Tibial artery (tissue), 4 donors: ENCODE measurements at regions not wholly inside any gene's neighbourhood (a gene's known extent, or its start where the extent isn't known, plus 50 kb on each side); places are given as distances from the start of the nearest gene placed in this dataset.
"Not testable (repeated sequence)": the region's sequence is repeated elsewhere in the genome, so short reads cannot be mapped to it uniquely, and the experiment has no call there.

Source experiments
- DNase-seq, 2 donors: peaks; one replicate each; pipeline ENCODE4 v3.0.0-alpha.2; 2019
- H3K27ac ChIP-seq, 2 donors: fragments of 200-600 bp; sonication (generic) in 1 of 2; 1 replicate in 1 of 2; 2 replicates in 1 of 2; pipeline ENCODE4 v1.5.1; 2018 to 2019; ENCODE audit warnings: mild to moderate bottlenecking in 1 of 2
- H3K27me3 ChIP-seq, 2 donors: fragments of 200-600 bp; sonication (generic) in 1 of 2; one replicate each; pipeline versions ENCODE4 v1.5.1 to v1.6.0; 2016 to 2019
- H3K36me3 ChIP-seq, 3 donors: fragments of 200-600 bp; sonication (generic) in 2 of 3; one replicate each; pipeline ENCODE4 v1.5.1; 2016 to 2019; ENCODE audit warnings: mild to moderate bottlenecking in 2 of 3
- H3K4me1 ChIP-seq, 4 donors: fragments of 200-600 bp; sonication (generic) in 2 of 4; 1 replicate in 3 of 4; 2 replicates in 1 of 4; pipeline ENCODE4 v1.5.1; 2016 to 2019
- H3K4me3 ChIP-seq, 2 donors: fragments of 200-600 bp; sonication (generic) in 1 of 2; 1 replicate in 1 of 2; 2 replicates in 1 of 2; pipeline ENCODE4 v1.5.1; 2018 to 2019; ENCODE audit warnings: mild to moderate bottlenecking in 2 of 2
- H3K9me3 ChIP-seq, 3 donors: fragments of 200-600 bp; sonication (generic) in 1 of 3; one replicate each; pipeline ENCODE4 v1.5.1; 2016 to 2019
- intact Hi-C: fragments of 100-400 bp; cut with DNase I; formaldehyde crosslinking; loops from one replicate; pipeline ENCODE4 v1.15.0; 2023; ENCODE audit warnings: low total_unique reads
- TF ChIP-seq, protein P1 (sequence below), 2 experiments: fragments of 200-600 bp in 1 of 2; fragments of 450-650 bp in 1 of 2; IDR thresholded peaks; one replicate each; pipeline ENCODE4 v1.5.1; 2017 to 2019; ENCODE audit warnings: antibody characterized with exemption in 2 of 2, mild to moderate bottlenecking in 1 of 2, moderate library complexity in 1 of 2

GRCh38 chr17:6261466-6261865 is 173.5 kb downstream of the AIPL1 start:
- Histone ChIP-seq H3K9me3 (no peaks in the 10 kb centered on the region), H3K4me1 (no peaks in the 10 kb centered on the region), H3K4me3 (no peak overlapping the region), H3K27me3 (peaks cover 0 to 3% of the 10 kb centered on the region in 2 donors), H3K27ac (no peak overlapping the region), H3K36me3 (no peaks in the 10 kb centered on the region)
- no peak for DNase-seq
- TF ChIP-seq, protein P1, sequence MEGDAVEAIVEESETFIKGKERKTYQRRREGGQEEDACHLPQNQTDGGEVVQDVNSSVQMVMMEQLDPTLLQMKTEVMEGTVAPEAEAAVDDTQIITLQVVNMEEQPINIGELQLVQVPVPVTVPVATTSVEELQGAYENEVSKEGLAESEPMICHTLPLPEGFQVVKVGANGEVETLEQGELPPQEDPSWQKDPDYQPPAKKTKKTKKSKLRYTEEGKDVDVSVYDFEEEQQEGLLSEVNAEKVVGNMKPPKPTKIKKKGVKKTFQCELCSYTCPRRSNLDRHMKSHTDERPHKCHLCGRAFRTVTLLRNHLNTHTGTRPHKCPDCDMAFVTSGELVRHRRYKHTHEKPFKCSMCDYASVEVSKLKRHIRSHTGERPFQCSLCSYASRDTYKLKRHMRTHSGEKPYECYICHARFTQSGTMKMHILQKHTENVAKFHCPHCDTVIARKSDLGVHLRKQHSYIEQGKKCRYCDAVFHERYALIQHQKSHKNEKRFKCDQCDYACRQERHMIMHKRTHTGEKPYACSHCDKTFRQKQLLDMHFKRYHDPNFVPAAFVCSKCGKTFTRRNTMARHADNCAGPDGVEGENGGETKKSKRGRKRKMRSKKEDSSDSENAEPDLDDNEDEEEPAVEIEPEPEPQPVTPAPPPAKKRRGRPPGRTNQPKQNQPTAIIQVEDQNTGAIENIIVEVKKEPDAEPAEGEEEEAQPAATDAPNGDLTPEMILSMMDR (IDR thresholded peaks at IDR 0.05), result no peak
- intact Hi-C loops, result no loop called here

- TF ChIP-seq, protein P1 (IDR thresholded peaks at IDR 0.05), result no peak
- Histone ChIP-seq H3K27ac (no peak overlapping the region), H3K4me1 (no peaks in the 10 kb centered on the region), H3K36me3 (no peaks in the 10 kb centered on the region), H3K4me3 (no peak overlapping the region), H3K9me3 (no peaks in the 10 kb centered on the region), H3K27me3 (peaks cover 0 to 3% of the 10 kb centered on the region in 2 donors)
- no peak for DNase-seq
- intact Hi-C loops, result no loop called here
Observed at GRCh38 chr17:6259899-6260298, 175.0 kb downstream of the AIPL1 start.

DNA sequence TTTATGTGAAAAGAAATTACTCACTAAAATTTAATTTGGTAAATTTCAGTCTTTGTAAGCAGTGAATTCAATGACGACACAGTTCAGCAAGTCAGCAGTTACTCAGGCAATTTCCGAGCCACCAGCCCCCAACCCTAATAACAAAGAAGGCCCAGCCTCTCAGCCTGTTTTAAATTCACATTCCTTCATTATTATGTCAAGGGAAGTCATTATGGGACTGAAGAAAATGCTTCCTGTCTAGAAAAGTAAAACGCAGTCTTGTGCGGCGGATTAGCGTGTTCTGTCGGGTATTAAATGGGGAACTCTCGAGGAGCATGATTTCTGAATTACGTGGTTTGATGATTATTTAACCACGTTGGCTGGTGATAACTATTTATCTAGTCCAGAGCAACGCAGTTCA is 177.6 kb downstream of the AIPL1 start:
- H3K4me1 ChIP-seq, result no peaks in the 10 kb centered on the region
- intact Hi-C loops, result no loop called here
- H3K27ac ChIP-seq, result no peak overlapping the region
- TF ChIP-seq, protein P1 (IDR thresholded peaks at IDR 0.05), result no peak
- H3K36me3 ChIP-seq, result no peaks in the 10 kb centered on the region
- H3K4me3 ChIP-seq, result no peak overlapping the region
- peaks cover 0 to 3% of the 10 kb centered on the region in 2 donors for H3K27me3 ChIP-seq
- H3K9me3 ChIP-seq, result no peaks in the 10 kb centered on the region
- DNase-seq, result no peak

GRCh38 chr17:6255322-6255721 is 179.6 kb downstream of the AIPL1 start:
- H3K4me1 ChIP-seq, result no peaks in the 10 kb centered on the region
- H3K27ac ChIP-seq, result no peak overlapping the region
- no peaks in the 10 kb centered on the region for H3K9me3 ChIP-seq
- intact Hi-C loops, result no loop called here
- peaks cover 0 to 3% of the 10 kb centered on the region in 2 donors for H3K27me3 ChIP-seq
- DNase-seq, result no peak
- TF ChIP-seq, protein P1 (IDR thresholded peaks at IDR 0.05), result no peak
- no peak overlapping the region for H3K4me3 ChIP-seq
- no peaks in the 10 kb centered on the region for H3K36me3 ChIP-seq

GRCh38 chr17:6254036-6254435 is 180.9 kb downstream of the AIPL1 start:
- H3K4me1 ChIP-seq, result no peaks in the 10 kb centered on the region
- intact Hi-C loops, result no loop called here
- no peak for DNase-seq

DNA sequence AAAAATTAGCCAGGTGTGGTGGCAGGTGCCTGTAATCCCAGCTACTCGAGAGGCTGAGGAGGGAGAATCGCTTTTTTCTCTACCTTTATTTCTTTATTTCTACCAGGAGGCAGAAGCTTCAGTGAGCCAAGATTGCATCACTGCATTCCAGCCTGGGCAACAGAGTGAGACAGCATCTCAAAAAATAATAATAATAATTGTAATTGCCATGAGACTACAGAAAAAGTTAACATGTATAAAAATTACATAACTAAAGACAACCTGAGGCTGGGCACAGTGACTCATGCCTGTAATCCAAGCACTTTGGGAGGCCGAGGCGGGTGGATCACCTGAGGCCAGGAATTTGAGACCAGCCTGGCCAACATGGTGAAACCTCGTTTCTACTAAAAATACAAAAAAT is 181.5 kb downstream of the WSCD1 start:
- H3K36me3 ChIP-seq, H3K4me3 ChIP-seq, intact Hi-C loops, H3K27ac ChIP-seq, H3K4me1 ChIP-seq, H3K9me3 ChIP-seq, DNase-seq: not testable (repeated sequence)
- peaks cover 0 to 12% of the 10 kb centered on the region in 2 donors for H3K27me3 ChIP-seq

More at GRCh38 chr17:6254036-6254435, 180.9 kb downstream of the AIPL1 start:
- H3K4me3 ChIP-seq, result no peak overlapping the region
- no peaks in the 10 kb centered on the region for H3K36me3 ChIP-seq
- H3K9me3 ChIP-seq, result no peaks in the 10 kb centered on the region
- TF ChIP-seq, protein P1 (IDR thresholded peaks at IDR 0.05), result no peak
- H3K27ac ChIP-seq, result no peak overlapping the region
- H3K27me3 ChIP-seq, result peaks cover 0 to 10% of the 10 kb centered on the region in 2 donors
